GM21360 (cell line): ENCODE measurements at regions not wholly inside any gene's neighbourhood (a gene's known extent, or its start where the extent isn't known, plus 50 kb on each side); places are given as distances from the start of the nearest gene placed in this dataset.
"Not testable (repeated sequence)": the region's sequence is repeated elsewhere in the genome, so short reads cannot be mapped to it uniquely, and the experiment has no call there.

Source experiments
- ATAC-seq: cut with Tn5 transposase; IDR thresholded peaks from one replicate; pipeline ENCODE4 v1.9.1; 2021; ENCODE audit warnings: mild to moderate bottlenecking, moderate library complexity; ENCODE audit not compliant: unreplicated experiment

GRCh38 chr2:12549641-12550040 lies 167.1 kb upstream of the TRIB2 start:
- ATAC-seq, result no peak

GRCh38 chr2:12552092-12552491 lies 164.6 kb upstream of the TRIB2 start:
- no peak for ATAC-seq

- peak; percentile 22 for ATAC-seq
Observed at GRCh38 chr2:12554224-12555011, 162.3 kb upstream of the TRIB2 start.

- ATAC-seq, result peak; percentile 58
Observed at GRCh38 chr2:12555012-12555645, 161.6 kb upstream of the TRIB2 start.

- no peak for ATAC-seq
Observed at GRCh38 chr2:12556762-12557161, 160.0 kb upstream of the TRIB2 start.

GRCh38 chr2:12557688-12558087 lies 159.0 kb upstream of the TRIB2 start:
- ATAC-seq, result no peak

- no peak for ATAC-seq
Observed at GRCh38 chr2:12558519-12558918, 158.2 kb upstream of the TRIB2 start.

GRCh38 chr2:12560618-12561017 lies 156.1 kb upstream of the TRIB2 start:
- ATAC-seq, result no peak

GRCh38 chr2:12567411-12567810 lies 149.3 kb upstream of the TRIB2 start:
- ATAC-seq, result no peak

- ATAC-seq, result not testable (repeated sequence)
Observed at GRCh38 chr2:12569510-12569909, 147.2 kb upstream of the TRIB2 start.

GRCh38 chr2:12569929-12570328 lies 146.8 kb upstream of the TRIB2 start:
- not testable (repeated sequence) for ATAC-seq

- no peak for ATAC-seq
Observed at GRCh38 chr2:12577091-12577490, 139.6 kb upstream of the TRIB2 start.

GRCh38 chr2:12577567-12578253 lies 139.0 kb upstream of the TRIB2 start:
- no peak for ATAC-seq

- ATAC-seq, result no peak
Observed at GRCh38 chr2:12579018-12579417, 137.7 kb upstream of the TRIB2 start.

GRCh38 chr2:12584338-12584737 lies 132.4 kb upstream of the TRIB2 start:
- ATAC-seq, result no peak

GRCh38 chr2:12585784-12586183 lies 131.0 kb upstream of the TRIB2 start:
- no peak for ATAC-seq

GRCh38 chr2:12587228-12587627 lies 129.5 kb upstream of the TRIB2 start:
- no peak for ATAC-seq

- ATAC-seq, result peak; percentile 86
Observed at GRCh38 chr2:12587729-12588522, 128.8 kb upstream of the TRIB2 start.

GRCh38 chr2:12588986-12589385 lies 127.8 kb upstream of the TRIB2 start:
- ATAC-seq, result no peak

- no peak for ATAC-seq
Observed at GRCh38 chr2:12589802-12590320, 126.9 kb upstream of the TRIB2 start.

GRCh38 chr2:12592296-12592695 lies 124.4 kb upstream of the TRIB2 start:
- no peak for ATAC-seq
